Stomach (tissue), 4 donors: ENCODE measurements at regions not wholly inside any gene's neighbourhood (a gene's known extent, or its start where the extent isn't known, plus 50 kb on each side); places are given as distances from the start of the nearest gene placed in this dataset.

Source experiments
- POLR2A ChIP-seq, 4 donors: fragments of 450-650 bp; IDR thresholded peaks; one replicate each; pipeline ENCODE4 v1.6.1; 2016; ENCODE audit warnings: antibody characterized with exemption in 4 of 4, control low read depth in 2 of 4, mild to moderate bottlenecking in 1 of 4, moderate library complexity in 1 of 4
- TF ChIP-seq, protein P1 (sequence below), 7 experiments: fragments of 450-650 bp in 4 of 7; fragments of 200-600 bp in 3 of 7; sonication (generic) in 3 of 7; IDR thresholded peaks; one replicate each; pipeline ENCODE4 v1.5.1; 2016 to 2019; ENCODE audit warnings: antibody characterized with exemption in 7 of 7, control low read depth in 2 of 7, mild to moderate bottlenecking in 1 of 7

DNA sequence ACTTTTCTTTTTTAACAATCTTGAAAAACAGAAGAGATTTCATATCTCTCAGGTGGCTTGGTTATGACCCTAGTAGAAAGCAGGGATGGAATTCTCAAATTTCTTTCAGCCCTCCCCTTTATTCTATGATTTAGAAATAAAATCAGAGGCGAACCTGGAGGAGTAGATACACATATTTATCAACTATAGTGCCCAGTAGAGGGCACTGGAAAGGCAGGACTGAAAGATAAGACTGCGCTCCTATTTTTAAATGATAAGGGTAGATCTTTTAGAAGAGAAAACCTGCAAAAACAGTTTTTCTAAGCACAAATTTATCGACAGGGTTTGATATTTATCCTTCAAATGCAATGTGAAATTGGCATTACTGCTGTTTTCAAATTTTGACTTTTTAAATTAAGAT lies 1296.6 kb downstream of the EPHA7 start:
- TF ChIP-seq, protein P1, sequence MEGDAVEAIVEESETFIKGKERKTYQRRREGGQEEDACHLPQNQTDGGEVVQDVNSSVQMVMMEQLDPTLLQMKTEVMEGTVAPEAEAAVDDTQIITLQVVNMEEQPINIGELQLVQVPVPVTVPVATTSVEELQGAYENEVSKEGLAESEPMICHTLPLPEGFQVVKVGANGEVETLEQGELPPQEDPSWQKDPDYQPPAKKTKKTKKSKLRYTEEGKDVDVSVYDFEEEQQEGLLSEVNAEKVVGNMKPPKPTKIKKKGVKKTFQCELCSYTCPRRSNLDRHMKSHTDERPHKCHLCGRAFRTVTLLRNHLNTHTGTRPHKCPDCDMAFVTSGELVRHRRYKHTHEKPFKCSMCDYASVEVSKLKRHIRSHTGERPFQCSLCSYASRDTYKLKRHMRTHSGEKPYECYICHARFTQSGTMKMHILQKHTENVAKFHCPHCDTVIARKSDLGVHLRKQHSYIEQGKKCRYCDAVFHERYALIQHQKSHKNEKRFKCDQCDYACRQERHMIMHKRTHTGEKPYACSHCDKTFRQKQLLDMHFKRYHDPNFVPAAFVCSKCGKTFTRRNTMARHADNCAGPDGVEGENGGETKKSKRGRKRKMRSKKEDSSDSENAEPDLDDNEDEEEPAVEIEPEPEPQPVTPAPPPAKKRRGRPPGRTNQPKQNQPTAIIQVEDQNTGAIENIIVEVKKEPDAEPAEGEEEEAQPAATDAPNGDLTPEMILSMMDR (IDR thresholded peaks at IDR 0.05): no peak
- TF ChIP-seq POLR2A (IDR thresholded peaks at IDR 0.05): no peak
